Stimulated activated CD4-positive, alpha-beta T cell treated with anti-CD3 and anti-CD28 coated beads, Interleukin-12 subunit alpha, Interleukin-12 subunit beta, amount 100 ng/mL, for 24 hours (primary cell): ENCODE measurements at regions not wholly inside any gene's neighbourhood (a gene's known extent, or its start where the extent isn't known, plus 50 kb on each side); places are given as distances from the start of the nearest gene placed in this dataset.

Experiments used
- DNase-seq, 2 experiments: peaks; one replicate each; pipeline ENCODE4 v3.0.0-alpha.2; 2020; ENCODE audit warnings: low read depth in 2 of 2

DNA sequence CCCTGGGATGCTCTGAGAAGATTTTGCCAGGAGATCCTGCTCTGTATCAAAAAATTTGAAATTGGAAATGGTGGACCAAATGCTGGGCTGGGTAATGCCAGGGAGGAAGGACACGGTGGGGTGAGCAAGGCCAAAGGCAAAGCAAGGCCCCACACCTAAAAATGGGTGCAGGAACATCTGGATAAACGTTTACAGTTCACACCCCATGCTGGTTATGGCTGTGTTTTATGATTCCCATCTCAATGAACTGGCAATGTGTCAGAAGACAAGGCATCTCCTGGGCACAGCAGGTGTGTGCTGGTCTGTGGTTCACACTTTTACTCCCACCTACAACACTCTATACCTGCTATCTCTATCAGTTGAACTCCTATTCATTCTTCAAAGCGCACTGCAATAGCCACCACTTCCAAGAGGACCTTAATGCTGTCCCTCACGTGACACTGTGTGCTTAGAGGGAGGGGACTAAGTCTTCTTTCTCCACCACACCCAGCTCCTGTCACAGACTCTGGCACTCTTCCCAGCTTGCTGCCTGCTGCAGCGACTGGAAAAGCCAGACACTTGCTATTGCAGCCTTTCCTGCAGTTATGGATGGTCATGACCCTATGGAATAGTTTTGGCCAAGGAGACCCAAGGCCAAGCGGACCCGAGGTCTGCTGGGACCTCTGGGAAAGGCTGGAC lies 277.5 kb downstream of the CTTN start:
- DNase-seq, result no peak

DNA sequence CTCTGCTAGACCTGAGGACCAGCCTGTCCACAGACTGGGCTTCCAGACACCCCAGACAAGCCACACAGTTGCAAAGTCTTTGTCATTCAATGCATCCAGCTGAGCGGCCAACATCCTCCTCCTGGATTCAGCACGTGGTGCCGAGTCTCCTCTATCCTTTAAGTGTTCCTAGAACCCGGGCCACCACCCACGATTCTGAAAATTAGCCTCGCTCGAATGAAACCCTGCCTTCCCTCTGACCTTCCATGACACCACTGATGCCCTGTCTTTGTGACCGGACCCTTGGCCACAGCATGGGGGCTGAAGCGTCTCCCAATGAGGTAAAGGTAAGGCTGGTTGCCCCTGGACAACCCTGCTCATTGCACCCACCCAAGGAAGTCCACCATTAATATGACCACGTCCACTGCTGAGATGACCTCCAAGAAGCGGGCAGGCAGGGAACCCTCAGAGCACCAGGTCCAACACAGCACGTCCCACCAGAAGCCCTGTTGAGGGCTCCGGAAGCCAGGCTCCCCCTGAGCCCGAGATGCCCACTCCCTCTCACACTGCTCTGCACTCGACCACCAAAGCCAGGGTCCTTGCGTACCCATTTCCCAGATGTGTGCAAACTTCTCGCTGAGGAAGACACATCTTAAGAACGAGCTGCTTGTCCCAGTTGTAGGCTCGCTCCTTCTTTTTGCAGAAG lies 279.0 kb downstream of the CTTN start:
- DNase-seq, result no peak

DNA sequence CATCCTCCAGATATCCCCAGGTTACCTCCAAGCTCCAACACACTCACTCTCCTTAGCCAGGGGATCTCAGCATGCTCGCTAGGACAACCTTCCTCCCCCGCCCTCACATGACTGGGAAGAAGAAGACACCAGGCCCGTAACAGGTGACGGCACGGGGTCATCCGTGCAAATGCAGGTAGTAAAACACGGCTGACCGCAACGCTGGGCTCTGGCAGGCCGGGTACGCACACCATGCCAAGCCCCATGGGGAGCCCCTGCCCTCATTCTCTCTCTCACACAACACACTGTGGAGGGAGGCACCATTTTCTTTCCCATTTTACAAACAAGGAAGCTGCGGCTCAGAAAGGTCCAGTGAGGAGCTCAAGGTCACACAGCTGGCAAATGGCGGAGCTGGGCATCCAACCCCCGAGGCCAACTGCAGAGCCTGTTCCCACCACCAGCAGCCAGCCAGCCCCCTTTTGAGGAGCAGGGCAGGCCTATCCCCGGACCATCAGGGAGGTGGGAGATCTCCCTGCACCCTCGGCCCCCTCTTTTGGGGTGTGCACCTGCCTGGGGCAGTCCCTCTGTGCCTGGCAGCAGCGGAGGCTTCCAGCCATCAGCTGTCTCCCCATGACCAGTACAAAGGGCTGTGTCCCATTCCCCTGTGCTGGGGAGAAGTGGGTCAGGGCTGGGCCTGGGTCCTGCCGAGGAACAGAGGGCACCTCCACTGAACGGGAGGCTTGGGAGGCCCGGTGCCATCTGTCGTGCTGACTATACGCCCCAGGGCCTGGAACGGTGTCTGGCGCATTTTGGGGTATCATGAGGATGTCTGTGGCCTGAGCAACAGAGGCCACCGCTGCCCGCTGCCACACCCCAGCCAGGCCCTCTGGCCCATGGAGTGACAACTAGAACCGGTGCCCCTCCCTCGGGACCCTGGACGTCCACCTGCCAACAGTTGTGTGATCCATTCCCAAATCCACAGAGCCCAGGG lies 280.9 kb downstream of the CTTN start:
- DNase-seq, result no peak

- no peak for DNase-seq
These were observed 282.5 kb downstream of the CTTN start for GRCh38 chr11:70680781-70681281.

DNA sequence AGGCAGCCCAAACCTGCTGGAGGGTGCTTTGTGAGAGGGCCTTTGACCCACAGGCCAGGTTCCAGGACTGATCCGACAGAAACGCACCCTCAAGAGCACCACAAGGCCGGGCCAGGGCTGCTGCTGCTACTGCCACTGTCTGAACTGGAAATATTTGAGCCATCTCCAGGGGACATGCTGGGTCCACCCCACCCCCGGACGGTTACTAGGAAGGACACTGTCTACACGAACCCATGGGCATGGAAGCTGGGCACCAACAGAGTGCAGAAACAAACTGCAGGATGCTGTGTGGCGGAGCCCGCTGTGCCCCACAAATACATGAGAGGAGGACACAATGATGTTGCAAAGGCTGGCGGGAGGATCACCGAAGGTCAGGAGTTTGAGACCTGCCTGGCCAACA lies 283.7 kb downstream of the CTTN start:
- DNase-seq, result no peak

DNA sequence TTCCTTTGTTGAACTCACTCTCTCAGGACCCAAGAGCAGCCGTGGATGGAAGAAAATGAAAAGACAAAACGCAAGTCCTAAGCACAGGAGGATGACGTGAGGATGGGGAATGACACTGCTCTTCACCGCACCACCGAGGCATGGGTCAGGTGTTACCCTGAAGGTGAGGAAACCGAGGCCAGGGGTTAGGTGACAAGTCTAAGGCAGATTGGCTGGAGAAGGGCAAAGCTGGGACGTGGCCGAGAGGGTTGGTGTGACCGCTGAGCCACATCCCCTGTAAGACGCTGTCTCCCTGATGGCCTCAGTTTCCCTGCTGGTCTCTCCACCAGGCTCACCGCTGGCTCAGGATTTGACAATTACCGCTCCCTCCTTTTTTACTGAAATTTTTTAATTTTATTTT lies 284.4 kb downstream of the CTTN start:
- no peak for DNase-seq

GRCh38 chr11:70687716-70688115 lies 289.4 kb downstream of the CTTN start:
- DNase-seq, result no peak

DNA sequence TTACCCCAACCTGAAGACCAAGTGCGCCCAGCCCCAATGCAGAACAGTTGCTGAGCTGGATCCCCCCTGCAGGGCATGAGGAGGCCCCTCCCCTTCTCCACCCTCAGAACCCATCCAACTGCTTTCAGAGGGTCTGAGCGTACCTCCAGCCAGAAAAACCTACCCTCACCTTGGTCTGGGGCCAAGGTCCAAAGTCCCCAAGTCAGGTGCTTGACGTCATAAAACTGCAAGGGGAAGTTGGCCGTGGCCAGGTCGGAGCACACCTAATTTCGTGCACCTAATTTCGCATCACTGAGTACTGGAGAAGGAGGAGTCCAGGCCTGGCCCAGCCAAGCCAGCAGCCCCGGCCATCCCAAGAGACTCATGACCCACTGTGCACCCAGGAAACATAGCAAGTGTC lies 289.8 kb downstream of the CTTN start:
- no peak for DNase-seq

- no peak for DNase-seq
These were observed 291.4 kb downstream of the CTTN start for GRCh38 chr11:70689764-70690163.

GRCh38 chr11:70692131-70692530 lies 293.8 kb downstream of the CTTN start:
- DNase-seq, result no peak

DNA sequence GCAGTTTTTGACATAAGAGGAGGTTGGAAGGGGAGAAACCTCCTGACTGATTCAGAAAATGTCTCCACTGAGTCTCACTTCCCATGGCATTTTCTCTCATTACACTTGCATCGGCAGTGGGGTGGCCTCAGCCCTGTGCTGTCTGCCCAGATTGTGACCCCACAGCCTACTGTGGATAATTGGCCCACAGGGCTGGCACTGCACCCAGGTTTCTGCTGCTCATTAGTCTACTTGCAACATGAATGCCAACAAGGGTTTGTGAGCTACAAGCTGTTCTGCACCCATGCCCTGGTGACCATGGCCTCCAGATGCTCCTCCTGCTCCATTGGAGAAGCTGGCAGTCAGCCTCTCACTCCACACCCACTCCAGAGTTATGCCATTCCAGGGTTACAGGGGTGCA lies 296.0 kb downstream of the CTTN start:
- DNase-seq, result no peak

- DNase-seq, result no peak
These were observed 297.0 kb downstream of the CTTN start for GRCh38 chr11:70695086-70695960.

DNA sequence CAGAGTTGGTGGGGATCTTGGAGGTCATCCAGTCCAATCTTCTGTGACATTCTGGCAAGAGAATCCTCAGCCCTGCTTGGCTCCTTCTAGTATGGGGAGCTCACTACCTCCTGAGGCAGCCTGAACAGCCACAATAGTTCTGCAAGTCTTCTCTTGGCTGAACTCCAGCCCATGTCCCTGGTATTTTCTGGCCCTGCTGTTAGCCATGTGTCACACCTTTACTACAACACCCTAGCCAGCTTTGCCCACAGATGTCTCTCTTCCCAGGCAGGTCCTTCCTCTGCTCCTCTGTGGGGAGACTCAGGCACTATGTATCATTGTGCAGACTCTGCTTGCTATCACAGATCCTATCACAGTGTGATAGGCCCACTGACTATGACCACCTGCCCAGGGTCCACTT lies 297.7 kb downstream of the CTTN start:
- DNase-seq, result no peak

- DNase-seq, result no peak
These were observed 298.2 kb downstream of the CTTN start for GRCh38 chr11:70696564-70696963.

- no peak for DNase-seq
These were observed 299.4 kb downstream of the CTTN start for GRCh38 chr11:70697701-70698100.

DNA sequence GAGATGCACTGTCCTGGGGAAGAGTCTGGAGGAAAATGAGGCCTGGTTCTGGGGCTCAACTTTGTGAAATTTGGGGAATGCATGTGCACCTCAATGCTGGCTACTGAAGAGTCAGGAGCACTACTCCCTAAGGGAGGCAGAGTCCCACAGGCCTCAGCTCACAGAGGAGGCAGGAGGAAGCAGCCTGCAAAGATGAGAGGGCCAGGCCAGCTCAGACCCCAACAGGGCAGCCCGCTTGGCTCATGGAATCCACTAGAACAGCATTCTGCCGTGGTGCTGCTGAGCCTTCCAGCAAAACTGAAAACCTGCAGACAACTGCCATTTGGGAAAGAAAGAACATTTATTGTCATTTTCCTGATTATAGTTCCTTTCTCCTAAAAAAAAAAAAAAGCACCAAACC lies 300.5 kb downstream of the CTTN start:
- DNase-seq, result no peak

DNA sequence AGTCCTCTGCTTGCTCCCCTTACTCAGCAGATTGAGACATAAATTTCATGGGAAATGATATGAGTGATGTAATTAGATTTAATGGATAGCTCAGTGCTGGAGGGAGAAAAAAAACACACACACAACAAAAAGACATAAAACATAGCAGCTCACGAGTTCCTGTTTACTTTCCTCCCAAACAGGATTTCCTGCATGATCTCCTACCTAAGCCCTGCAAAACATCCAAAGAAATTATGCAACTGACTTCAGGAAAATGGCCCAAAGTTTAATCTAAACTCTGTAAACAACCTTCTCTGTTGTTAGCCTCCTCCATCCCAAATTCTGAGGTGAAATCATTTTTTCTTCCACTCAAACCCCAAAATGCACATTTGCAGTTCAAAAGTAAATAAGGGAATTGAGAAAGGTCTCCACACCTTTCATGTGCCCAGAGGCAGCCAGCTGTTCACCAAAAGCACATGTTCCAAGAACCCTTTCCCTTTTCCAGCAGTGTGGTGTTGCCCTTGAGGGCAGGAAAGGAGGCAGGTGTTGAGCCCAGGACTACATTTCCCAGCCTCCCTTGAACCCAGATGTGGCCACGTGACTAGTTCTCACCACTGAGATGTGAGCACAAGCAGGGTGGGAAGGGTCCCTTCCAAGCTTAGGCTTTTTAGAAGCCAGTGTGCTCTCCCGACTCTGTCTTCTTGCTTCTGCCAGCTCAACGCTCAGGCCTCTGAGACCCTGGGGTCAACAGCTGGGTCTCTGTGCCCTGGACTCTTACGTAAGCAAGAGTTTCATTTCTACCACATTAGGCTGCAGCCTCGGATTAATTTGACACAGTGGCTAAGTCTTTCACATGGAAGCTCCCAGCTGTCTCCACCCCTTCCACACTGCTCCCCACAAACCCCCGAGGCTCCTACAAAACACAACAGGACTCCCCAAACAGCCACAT lies 301.2 kb downstream of the CTTN start:
- DNase-seq, result no peak

GRCh38 chr11:70700453-70700852 lies 302.1 kb downstream of the CTTN start:
- DNase-seq, result no peak

GRCh38 chr11:70700871-70701270 lies 302.5 kb downstream of the CTTN start:
- no peak for DNase-seq

GRCh38 chr11:70702040-70702648 lies 303.8 kb downstream of the CTTN start:
- DNase-seq, result no peak
